GM18868 (cell line): ENCODE measurements at regions not wholly inside any gene's neighbourhood (a gene's known extent, or its start where the extent isn't known, plus 50 kb on each side); places are given as distances from the start of the nearest gene placed in this dataset.
"Not testable (repeated sequence)": the region's sequence is repeated elsewhere in the genome, so short reads cannot be mapped to it uniquely, and the experiment has no call there.

Experiments
- ATAC-seq: cut with Tn5 transposase; IDR thresholded peaks from one replicate; pipeline ENCODE4 v1.9.1; 2021; ENCODE audit warnings: mild to moderate bottlenecking, moderate library complexity; ENCODE audit not compliant: unreplicated experiment

GRCh38 chr16:85236818-85237150 is 124.5 kb upstream of the CIBAR2 start:
- no peak for ATAC-seq

DNA sequence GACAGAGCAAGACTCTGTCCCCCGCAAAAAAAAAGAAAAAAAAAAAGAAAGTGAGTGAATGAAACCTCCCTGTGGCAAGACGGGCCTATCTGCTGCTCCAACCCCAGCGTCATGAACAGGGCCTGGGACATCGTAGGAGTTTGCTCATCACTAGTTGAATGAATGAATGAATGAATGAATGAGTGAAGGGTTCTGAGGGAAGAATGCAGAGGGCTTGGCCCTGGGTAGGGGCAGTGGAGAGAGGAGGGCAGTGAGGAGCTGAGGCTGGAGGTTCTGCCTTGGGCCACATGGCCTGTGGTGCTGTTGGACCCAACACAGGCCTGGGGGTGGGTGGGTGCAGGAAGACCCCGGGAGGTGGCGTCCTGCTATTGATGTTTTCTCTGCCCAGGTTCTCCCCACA is 125.5 kb upstream of the CIBAR2 start:
- ATAC-seq: no peak

DNA sequence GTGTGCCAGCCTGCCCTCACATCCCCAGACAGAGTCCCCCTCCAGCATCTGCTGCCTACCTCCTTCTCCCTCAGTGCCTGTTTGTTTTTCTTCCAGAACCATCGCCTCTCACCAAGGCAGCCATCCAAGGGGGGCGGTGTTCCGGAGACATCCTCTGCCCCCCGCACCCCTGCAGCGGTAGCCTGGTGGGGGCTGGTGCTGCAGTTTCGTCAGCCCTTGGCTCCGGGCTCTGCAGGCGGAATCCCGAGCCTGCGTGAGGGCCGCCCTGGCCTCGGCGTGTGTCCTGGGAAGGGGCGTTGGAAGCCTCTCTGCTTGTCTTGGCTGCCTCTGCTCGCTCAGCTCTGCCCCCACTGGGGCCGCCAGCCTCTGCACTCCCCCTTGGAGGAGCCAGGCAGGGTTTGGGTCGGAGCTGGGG is 126.0 kb upstream of the CIBAR2 start:
- no peak for ATAC-seq

GRCh38 chr16:85239239-85239638 is 127.0 kb upstream of the CIBAR2 start:
- ATAC-seq: no peak

DNA sequence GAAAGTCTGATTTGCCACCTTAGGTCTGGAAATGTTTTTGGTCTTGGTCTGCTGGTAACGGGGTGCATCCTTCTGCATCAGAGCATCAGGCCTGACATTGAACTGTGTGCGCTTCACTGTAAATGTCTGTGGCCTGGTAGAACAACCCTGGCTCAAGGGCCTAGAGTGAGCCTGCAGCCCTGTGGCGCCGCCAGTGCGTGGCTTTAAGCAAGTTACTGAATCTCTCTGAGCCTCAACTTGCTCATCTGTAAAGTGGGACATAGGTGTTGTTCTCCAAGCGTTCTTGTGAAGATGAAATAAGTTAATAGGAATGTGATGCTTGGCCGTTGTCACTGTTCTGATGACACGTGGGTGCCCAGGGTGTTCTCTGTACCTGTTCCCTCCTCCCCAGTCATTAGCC is 127.6 kb upstream of the CIBAR2 start:
- ATAC-seq: no peak

- ATAC-seq: no peak
Observed at GRCh38 chr16:85240982-85241924, 129.0 kb upstream of the CIBAR2 start.

DNA sequence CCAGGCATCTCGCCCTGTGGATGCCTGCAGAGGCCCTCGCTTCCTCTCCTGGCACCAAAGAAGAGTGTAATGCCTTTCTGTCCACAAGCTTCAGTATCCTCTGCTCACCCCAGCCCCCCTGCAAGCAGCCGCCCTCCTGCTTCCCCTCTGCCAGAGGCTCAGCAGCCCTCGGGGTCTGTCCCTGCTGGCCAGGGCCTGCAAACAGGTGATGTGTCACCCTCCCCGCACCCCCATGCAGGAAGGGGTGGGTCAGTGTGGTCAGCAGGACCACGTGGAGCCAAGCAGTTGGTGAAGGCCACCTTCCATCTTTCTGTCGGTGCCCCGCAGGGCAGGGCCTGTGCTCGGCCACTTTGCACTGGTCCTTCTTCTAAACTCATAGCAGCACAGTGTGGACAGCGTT is 129.9 kb upstream of the CIBAR2 start:
- ATAC-seq: no peak

DNA sequence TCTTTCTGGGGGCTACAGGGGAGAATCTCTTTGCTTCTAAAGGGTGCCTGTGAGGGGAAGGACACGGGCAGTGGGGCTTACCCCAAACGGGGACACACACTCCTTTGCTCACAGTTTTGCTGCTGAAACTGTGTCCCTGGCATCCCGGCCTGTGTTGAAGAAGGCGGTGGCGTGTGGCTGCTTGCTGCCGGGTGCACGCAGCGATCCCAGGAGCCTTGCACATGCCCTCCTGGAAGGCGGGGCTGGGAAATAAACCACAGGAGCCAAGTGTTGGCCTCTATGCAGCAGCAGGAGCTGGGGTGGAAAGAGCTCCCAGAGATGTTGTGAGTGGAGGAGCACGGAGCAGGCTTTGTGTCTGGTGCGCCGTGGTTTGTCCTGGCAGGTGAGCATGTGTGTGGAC is 131.0 kb upstream of the CIBAR2 start:
- ATAC-seq: no peak

GRCh38 chr16:85244452-85244851 is 132.2 kb upstream of the CIBAR2 start:
- ATAC-seq: not testable (repeated sequence)

DNA sequence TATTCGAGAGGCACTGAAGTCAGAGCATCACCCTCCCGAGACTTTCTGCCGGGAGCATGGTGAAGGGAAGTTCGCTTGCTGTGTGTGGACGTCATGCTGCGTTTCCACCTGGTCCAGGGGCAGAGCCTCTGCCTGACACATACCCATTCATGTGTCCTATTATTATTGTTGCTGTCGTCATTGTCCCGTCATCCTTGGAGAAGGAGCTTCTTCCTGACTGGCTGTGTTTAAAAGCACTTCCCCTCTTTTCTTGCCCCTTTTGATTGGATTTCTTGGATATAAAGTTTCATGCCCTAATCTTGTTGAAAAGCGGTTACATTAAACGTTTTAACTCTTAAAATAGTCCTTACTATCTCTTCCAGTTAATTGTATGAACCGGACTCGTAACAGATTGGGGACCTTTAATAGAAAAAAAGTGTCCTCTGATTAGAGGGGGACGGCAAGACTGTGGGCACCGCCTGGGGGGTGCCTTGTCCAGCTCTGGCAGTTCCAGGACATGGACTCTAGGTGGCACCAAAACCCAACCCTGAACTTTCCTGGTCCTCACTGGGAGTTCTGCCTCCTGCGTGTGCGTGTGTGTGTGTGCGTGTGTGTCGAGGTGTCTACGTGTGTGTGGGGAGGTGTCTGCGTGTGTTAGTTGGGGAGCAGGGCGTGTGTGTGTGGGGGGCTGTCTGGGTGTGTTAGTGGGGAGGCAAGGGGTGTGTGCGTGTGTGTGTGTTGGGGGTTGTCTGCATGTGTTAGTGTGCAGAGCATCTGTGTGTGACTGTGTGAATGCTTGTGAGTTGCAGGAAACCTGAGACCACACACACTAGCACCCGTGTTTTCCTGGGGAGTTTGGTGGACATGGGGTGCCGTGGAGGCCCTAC is 133.3 kb upstream of the CIBAR2 start:
- no peak for ATAC-seq

- ATAC-seq: no peak
Observed at GRCh38 chr16:85246473-85246872, 134.2 kb upstream of the CIBAR2 start.

GRCh38 chr16:85246973-85247372 is 134.7 kb upstream of the CIBAR2 start:
- no peak for ATAC-seq

GRCh38 chr16:85248342-85248741 is 136.1 kb upstream of the CIBAR2 start:
- ATAC-seq: no peak

DNA sequence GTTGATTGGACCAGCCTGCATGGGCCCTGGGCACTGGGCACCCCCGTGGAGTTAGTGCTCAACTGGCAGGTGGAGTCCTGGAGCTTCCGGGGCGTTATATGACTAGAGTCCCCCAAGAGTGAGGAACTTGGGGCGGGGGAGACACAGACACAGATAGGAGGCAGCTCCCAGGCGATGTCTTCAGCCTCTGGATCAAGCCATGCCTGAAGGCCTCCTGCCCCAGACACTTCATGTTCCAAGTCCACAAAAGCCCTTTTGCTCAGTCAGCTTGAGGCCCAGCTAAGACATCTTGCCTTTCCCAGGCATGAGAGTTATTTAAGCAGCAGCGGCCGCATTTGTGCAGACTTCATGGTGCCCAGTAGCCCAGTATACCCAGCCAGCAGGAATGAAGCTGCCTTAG is 136.6 kb upstream of the CIBAR2 start:
- ATAC-seq: no peak

GRCh38 chr16:85249418-85250146 is 137.3 kb upstream of the CIBAR2 start:
- ATAC-seq: no peak

DNA sequence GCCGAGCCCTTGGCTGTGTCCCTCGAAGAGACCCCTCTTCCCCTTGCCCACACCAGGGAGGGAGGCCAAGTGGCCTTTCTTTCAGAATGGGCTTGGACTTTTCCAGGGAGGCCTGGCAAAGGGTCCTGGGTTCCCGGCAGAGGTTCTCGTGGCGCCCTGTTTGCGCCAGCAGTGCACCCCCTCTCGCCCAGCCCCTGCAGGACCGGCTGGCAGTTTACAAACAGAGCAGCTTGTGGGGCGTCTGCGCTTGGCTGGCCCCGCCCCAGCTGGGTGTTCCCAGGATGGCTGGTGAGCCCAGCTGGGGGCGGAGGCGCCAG is 137.8 kb upstream of the CIBAR2 start:
- no peak for ATAC-seq

GRCh38 chr16:85250609-85251223 is 138.4 kb upstream of the CIBAR2 start:
- no peak for ATAC-seq

GRCh38 chr16:85251225-85251760 is 139.0 kb upstream of the CIBAR2 start:
- no peak for ATAC-seq

- no peak for ATAC-seq
Observed at GRCh38 chr16:85252014-85252413, 139.7 kb upstream of the CIBAR2 start.

DNA sequence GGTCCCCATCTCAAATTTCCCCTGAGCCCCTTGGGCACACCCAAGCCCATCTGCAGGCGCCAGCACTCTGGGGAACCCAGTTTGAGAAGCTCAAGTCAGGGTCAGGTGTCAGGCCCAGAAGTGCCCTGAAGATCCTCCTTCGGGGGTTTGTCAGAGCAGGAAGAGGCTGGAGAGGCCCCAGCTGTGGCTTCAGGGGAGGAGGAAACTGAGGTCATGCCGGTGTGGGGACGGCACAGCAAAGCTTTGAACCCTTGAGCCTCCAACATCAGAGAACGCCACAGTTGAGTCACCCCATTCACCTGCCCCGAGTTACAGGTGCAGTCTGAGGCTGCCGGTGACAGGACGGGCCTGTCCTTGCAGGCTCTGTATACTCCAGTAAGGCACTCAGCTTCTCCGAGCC is 140.2 kb upstream of the CIBAR2 start:
- no peak for ATAC-seq
